MM.1S (cell line): ENCODE measurements at regions not wholly inside any gene's neighbourhood (a gene's known extent, or its start where the extent isn't known, plus 50 kb on each side); places are given as distances from the start of the nearest gene placed in this dataset.

Source experiments
- DNase-seq: peaks from one replicate; pipeline ENCODE4 v3.0.0-alpha.2; 2015
- H2AFZ ChIP-seq: fragments of 300-600 bp; sonication (generic); 2 replicates; pipeline ENCODE4 v1.6.0; 2016; ENCODE audit warnings: antibody characterized with exemption, low read length
- H3F3A ChIP-seq: fragments of 300-600 bp; sonication (generic); 2 replicates; pipeline ENCODE4 v1.6.1; 2016; ENCODE audit warnings: mild to moderate bottlenecking, antibody characterized with exemption, low read length, moderate library complexity, mixed read lengths; ENCODE audit not compliant: insufficient read depth
- H3K27ac ChIP-seq: fragments of 300-600 bp; sonication (generic); 2 replicates; pipeline ENCODE4 v1.5.1; 2016; ENCODE audit warnings: mild to moderate bottlenecking, low read length
- H3K27me3 ChIP-seq: fragments of 300-600 bp; sonication (generic); replicated peaks from 2 replicates; pipeline ENCODE4 v1.6.0; 2016; ENCODE audit warnings: low read length; ENCODE audit not compliant: insufficient read depth
- H3K36me3 ChIP-seq: fragments of 300-600 bp; sonication (generic); replicated peaks from 2 replicates; pipeline ENCODE4 v1.6.1; 2016; ENCODE audit warnings: mild to moderate bottlenecking, low read length, mixed read lengths; ENCODE audit not compliant: insufficient read depth
- H3K4me1 ChIP-seq: fragments of 300-600 bp; sonication (generic); 2 replicates; pipeline ENCODE4 v1.6.1; 2016; ENCODE audit warnings: low read length, mixed read lengths
- H3K4me2 ChIP-seq: fragments of 300-600 bp; sonication (generic); 2 replicates; pipeline ENCODE4 v1.6.0; 2016; ENCODE audit warnings: low read depth, low read length
- H3K4me3 ChIP-seq: fragments of 300-600 bp; sonication (generic); 2 replicates; pipeline ENCODE4 v1.5.1; 2016; ENCODE audit warnings: low read length, mixed read lengths
- H3K79me2 ChIP-seq: fragments of 300-600 bp; sonication (generic); 2 replicates; pipeline ENCODE4 v1.6.1; 2016; ENCODE audit warnings: mixed run types, low read length, mixed read lengths
- H3K9ac ChIP-seq: fragments of 300-600 bp; sonication (generic); 2 replicates; pipeline ENCODE4 v1.6.1; 2016; ENCODE audit warnings: low read length, mixed read lengths
- H3K9me2 ChIP-seq: fragments of 300-600 bp; sonication (generic); replicated peaks from 2 replicates; pipeline ENCODE4 v1.6.1; 2016; ENCODE audit warnings: mild to moderate bottlenecking, low read length, mixed read lengths; ENCODE audit not compliant: insufficient read depth
- H3K9me3 ChIP-seq: fragments of 300-600 bp; sonication (generic); replicated peaks from 2 replicates; pipeline ENCODE4 v1.6.1; 2016; ENCODE audit warnings: mild to moderate bottlenecking, low read length, mixed read lengths; ENCODE audit not compliant: insufficient read depth
- H4K20me1 ChIP-seq: fragments of 300-600 bp; sonication (generic); 2 replicates; pipeline ENCODE4 v1.6.1; 2016; ENCODE audit warnings: mild to moderate bottlenecking, low read length, moderate library complexity, mixed read lengths; ENCODE audit not compliant: insufficient read depth
- EZH2 ChIP-seq: fragments of 300-600 bp; sonication (generic); optimal IDR thresholded peaks from 2 replicates; pipeline ENCODE3; 2017; ENCODE audit warnings: low read depth, mild to moderate bottlenecking, antibody characterized with exemption, low read length, mixed read lengths
- EZH2phosphoT487 ChIP-seq: fragments of 300-600 bp; sonication (generic); IDR thresholded peaks from 2 replicates; pipeline ENCODE4 v1.6.1; 2018; ENCODE audit warnings: antibody characterized with exemption, low read length
- TF ChIP-seq, protein P1 (sequence below): fragments of 300-600 bp; sonication (generic); IDR thresholded peaks from 2 replicates; pipeline ENCODE4 v1.5.1; 2016; ENCODE audit warnings: antibody characterized with exemption, low read length, mixed read lengths

DNA sequence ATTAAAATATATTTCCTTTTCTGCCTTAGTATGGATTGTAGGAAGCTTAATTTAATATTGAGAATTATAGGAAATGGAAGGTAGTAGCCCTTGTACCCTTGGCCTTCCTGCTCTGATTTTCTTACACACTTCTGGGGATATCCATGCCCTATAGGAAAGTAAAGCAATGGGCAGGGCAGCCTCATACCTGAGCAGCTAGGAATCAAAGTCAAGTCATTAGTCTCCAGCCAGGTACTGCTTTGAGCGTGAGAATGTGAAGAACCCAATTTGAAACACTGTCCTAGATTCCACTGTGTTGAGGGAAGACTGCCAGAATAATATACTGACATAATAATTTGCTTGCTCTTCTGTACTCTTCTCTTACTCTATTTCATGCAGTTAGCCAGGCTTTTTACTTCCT is 51.0 kb upstream of the L3MBTL3 start:
- DNase-seq: no peak
- Histone ChIP-seq H3K4me1 (no peaks in the 10 kb centered on the region), H3K9ac (no peak overlapping the region), H3K79me2 (no peaks in the 10 kb centered on the region), H3K4me3 (no peak overlapping the region), H3K36me3 (no peaks in the 10 kb centered on the region), H3F3A (no peaks in the 10 kb centered on the region), H3K9me2 (no peaks in the 10 kb centered on the region), H3K27me3 (no peaks in the 10 kb centered on the region), H3K27ac (no peak overlapping the region), H3K9me3 (no peaks in the 10 kb centered on the region), H4K20me1 (no peaks in the 10 kb centered on the region), H2AFZ (no peak overlapping the region), H3K4me2 (no peak overlapping the region)
- TF ChIP-seq, protein P1, sequence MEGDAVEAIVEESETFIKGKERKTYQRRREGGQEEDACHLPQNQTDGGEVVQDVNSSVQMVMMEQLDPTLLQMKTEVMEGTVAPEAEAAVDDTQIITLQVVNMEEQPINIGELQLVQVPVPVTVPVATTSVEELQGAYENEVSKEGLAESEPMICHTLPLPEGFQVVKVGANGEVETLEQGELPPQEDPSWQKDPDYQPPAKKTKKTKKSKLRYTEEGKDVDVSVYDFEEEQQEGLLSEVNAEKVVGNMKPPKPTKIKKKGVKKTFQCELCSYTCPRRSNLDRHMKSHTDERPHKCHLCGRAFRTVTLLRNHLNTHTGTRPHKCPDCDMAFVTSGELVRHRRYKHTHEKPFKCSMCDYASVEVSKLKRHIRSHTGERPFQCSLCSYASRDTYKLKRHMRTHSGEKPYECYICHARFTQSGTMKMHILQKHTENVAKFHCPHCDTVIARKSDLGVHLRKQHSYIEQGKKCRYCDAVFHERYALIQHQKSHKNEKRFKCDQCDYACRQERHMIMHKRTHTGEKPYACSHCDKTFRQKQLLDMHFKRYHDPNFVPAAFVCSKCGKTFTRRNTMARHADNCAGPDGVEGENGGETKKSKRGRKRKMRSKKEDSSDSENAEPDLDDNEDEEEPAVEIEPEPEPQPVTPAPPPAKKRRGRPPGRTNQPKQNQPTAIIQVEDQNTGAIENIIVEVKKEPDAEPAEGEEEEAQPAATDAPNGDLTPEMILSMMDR: no peak
- no peak for TF ChIP-seq EZH2
- no peak for TF ChIP-seq EZH2phosphoT487

- Histone ChIP-seq H3K36me3 (no peaks in the 10 kb centered on the region), H3K9me3 (no peaks in the 10 kb centered on the region), H2AFZ (no peak overlapping the region), H3K4me3 (no peak overlapping the region), H3K27ac (no peak overlapping the region), H3K79me2 (no peaks in the 10 kb centered on the region), H3K27me3 (no peaks in the 10 kb centered on the region), H3K9me2 (no peaks in the 10 kb centered on the region), H4K20me1 (no peaks in the 10 kb centered on the region), H3K4me1 (no peaks in the 10 kb centered on the region), H3K4me2 (no peak overlapping the region), H3F3A (no peaks in the 10 kb centered on the region), H3K9ac (no peak overlapping the region)
- TF ChIP-seq EZH2: no peak
- TF ChIP-seq EZH2phosphoT487: no peak
- TF ChIP-seq, protein P1: no peak
- DNase-seq: no peak
Observed at GRCh38 chr6:129966125-129966524, 52.3 kb upstream of the L3MBTL3 start.

DNA sequence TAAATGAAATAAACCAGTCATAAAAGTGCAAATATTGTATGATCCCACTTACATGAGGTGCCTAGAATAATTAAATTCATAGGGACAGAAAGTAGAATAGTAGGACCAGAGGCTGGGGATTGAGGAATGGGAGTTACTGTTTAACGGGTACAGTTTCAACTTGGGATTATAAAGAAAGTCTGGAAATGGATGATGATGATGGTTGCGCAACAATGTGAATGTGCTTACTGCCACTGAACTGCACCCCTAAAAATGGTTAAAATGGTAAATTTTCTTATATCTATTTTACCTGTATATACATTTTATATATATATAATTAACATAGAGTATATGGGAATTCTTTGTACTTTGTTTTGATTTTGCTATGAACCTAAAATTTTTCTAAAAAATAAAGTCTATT is 53.3 kb upstream of the L3MBTL3 start:
- Histone ChIP-seq H2AFZ (no peak overlapping the region), H4K20me1 (no peaks in the 10 kb centered on the region), H3K9me3 (no peaks in the 10 kb centered on the region), H3K9ac (no peak overlapping the region), H3K4me1 (no peaks in the 10 kb centered on the region), H3K9me2 (no peaks in the 10 kb centered on the region), H3K27ac (no peak overlapping the region), H3K4me3 (no peak overlapping the region), H3K27me3 (no peaks in the 10 kb centered on the region), H3K79me2 (no peaks in the 10 kb centered on the region), H3F3A (no peaks in the 10 kb centered on the region), H3K4me2 (no peak overlapping the region), H3K36me3 (no peaks in the 10 kb centered on the region)
- TF ChIP-seq EZH2 (no peak), EZH2phosphoT487 (no peak)
- TF ChIP-seq, protein P1: no peak
- no peak for DNase-seq
